H4 (cell line): ENCODE measurements at regions not wholly inside any gene's neighbourhood (a gene's known extent, or its start where the extent isn't known, plus 50 kb on each side); places are given as distances from the start of the nearest gene placed in this dataset.

Source experiments
- DNase-seq: peaks from one replicate; pipeline ENCODE4 v3.0.0-alpha.2; 2015; ENCODE audit warnings: low spot score

- DNase-seq = no peak
Measured at GRCh38 chr7:94231305-94231704, 163.4 kb upstream of the COL1A2 start.

DNA sequence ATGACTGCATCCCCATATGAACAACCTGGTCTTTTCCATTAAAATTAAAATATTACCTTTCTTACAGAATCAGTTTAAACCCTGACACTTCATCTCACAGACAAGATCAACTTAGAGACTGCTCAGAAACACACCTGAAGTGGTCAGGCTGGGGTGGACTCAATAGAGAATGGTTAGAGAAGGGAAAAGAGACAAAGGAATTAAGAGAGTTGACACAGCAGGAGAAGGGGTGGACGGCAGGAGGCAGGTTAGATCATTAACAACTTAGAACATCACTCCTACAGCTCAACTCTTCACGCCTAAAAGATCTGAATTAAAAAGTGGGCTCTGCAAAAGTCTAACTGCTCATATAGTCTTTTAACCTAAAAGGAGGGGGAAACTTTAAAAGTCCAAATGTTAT, 157.7 kb upstream of the COL1A2 start:
- no peak for DNase-seq

- no peak for DNase-seq
Measured at GRCh38 chr7:94237417-94237816, 157.3 kb upstream of the COL1A2 start.

DNA sequence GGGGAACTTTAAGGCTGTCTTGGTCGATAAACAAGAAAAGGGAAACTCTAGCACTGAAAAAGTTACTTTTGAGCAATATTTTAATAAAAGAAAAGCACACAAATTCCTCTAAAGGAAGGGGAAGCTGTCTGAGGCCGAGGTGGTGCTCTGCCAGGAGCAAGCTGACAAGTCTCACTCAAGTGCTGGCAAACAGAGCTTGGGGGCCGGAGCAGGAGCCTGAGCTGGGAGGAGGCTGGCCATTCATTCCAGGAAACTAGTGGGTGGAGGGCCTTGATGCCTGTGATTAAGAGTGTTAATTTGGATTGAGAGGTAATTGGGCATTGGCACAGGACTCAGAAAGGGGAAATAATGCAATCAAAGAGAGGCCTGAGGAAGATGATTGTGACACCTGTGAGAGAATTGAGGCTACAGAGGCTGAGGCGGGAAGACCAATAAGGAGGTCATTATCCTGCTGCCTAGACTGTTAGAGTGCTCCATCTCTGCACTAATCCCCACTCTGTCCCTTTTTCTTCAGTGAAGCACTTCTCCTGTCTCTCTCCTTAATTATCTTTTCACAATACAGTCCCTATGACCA, 154.9 kb upstream of the COL1A2 start:
- DNase-seq = no peak

DNA sequence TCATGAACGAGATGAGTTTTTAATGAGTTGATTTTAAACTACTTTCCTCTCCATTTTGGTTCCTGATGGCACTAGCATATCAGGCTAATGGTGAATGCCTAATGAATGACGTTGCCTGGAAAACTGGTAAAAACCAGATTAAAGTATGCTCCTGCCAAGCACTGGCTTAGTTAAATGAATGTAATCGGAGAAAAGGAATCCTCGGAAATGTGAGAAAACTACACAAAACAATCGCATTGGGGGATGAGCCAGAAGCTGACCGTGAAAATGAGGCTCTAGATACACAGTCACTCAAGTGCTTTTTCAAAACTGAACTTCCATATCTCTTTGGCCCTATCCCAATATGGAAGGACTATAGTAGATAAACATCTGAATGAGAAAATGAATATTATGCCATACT, 153.8 kb upstream of the COL1A2 start:
- DNase-seq = no peak

GRCh38 chr7:94241402-94241925, 153.2 kb upstream of the COL1A2 start:
- no peak for DNase-seq

DNA sequence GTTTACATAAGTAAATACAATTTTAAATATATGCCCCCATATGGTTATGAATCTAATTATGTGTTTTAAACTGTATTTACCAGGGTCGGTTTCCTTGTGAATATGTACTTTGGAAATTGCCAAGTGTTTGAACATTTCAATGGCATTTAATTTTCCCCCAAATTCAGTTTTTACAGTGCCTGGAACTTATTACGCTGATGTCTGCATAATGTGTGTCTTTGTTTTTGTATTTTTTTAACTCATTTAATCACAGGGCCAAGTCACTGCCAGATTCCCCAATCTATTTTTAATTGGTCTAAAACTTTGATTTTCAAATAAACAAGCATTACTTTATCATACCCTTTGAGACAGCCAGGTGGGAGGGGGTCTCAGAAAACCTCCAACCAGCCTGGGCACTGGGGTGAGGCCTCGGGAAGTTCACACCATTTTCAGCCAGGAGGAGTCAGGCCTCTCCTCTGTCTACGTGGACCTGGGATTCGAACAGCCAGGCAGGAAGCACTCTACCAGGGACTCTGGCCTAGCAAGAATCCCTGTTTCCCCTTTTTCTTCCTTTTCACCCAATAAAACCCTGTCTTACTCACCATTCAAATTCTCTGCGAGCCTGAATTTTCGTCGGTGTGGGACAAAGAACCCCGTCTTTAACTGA, 151.5 kb upstream of the COL1A2 start:
- DNase-seq = no peak

DNA sequence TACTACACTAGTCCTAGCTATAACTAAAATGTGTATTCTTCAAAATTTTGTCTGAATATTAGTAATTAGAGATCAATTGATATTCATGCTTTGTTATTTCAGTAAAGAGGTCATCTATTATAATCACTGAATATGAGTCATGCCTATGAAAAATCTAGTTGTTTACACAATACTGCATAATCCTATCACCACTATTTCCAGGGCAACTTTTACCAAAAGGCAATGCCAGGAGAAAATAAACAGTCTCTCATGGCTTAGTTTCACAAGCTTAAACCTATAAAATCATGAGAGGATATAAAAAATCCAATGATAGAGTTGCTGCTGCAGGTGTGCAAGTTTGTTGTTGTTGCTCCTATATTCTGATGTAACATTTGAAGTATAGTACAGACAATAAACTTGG, 149.9 kb upstream of the COL1A2 start:
- DNase-seq = no peak

- no peak for DNase-seq
Measured at GRCh38 chr7:94245500-94245899, 149.2 kb upstream of the COL1A2 start.

DNA sequence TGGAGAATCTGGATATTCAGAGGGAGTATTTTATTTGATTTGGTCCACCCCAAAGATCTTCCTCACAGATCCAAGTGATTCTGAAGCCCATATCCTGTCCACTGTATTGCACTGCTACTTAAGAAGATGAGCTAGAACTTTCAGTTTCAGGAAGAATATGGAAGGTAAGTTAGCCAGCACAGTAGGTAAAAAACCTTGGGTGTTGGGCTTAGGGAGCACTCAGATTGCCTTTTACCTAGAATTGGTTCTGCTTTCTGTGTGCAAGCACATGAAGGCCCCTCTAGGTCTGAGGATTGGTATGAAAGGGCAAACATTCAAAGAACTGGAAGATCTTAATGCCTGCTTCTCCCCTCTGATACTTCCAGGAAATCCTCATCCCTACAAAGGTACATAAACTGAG, 146.7 kb upstream of the COL1A2 start:
- no peak for DNase-seq

- no peak for DNase-seq
Measured at GRCh38 chr7:94249631-94250030, 145.1 kb upstream of the COL1A2 start.

- DNase-seq = no peak
Measured at GRCh38 chr7:94250124-94250523, 144.6 kb upstream of the COL1A2 start.

GRCh38 chr7:94250987-94251386, 143.7 kb upstream of the COL1A2 start:
- no peak for DNase-seq

DNA sequence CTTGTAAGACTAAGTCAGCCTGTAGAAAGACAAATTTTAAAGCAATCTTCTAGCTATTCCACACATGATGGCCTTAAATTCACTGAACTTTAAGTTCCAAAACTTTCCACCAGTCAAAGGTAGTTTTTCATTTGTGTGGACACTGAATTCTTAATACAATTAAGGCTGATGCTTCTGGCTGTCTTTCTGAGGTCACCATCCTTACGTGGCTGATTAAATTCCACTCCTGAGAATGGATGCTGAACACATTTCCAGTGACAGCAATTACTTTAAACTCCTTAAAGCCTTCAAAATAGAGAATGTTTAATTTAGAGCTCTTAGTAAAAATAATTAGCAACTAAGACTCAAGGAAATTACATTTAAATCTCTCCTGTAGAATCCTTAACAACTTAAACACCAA, 142.6 kb upstream of the COL1A2 start:
- DNase-seq = no peak

DNA sequence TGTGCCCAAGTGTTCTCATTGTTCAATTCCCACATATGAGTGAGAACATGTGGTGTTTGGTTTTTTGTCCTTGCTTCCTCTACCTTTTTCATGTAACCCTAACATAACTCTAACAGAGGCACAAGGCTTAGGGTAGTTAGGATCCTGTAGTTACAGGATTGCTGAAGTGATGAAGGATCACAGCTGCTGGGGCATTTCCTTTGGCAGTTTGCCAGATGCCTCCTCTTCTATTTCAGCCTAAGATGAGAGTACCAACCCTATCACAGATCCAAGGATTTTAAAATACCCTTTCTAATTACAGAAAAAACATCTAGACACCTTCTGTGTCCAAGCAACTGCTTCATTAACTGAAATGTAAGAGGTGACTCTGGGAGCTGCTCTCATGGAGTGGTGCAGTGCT, 141.7 kb upstream of the COL1A2 start:
- no peak for DNase-seq

DNA sequence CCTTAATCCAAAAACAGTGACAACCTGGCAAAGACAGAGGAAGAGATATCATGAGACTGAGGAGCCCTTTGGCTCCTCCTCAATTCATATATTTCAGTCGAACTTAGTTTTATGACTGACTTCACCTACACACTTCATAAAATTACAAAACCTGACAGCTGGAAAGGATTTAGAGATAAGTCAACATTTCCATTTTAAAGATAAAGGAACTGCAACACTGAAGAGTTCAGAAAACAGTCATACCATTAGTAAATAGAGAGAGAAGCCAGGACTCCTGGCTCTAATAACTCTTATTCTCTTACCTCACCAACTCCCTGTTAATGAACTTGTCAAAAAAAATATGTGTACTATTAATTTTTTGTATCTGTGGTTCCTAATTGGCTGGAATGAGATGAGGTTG, 141.0 kb upstream of the COL1A2 start:
- DNase-seq = no peak

GRCh38 chr7:94258418-94259300, 136.0 kb upstream of the COL1A2 start:
- no peak for DNase-seq

- no peak for DNase-seq
Measured at GRCh38 chr7:94261067-94261466, 133.6 kb upstream of the COL1A2 start.

DNA sequence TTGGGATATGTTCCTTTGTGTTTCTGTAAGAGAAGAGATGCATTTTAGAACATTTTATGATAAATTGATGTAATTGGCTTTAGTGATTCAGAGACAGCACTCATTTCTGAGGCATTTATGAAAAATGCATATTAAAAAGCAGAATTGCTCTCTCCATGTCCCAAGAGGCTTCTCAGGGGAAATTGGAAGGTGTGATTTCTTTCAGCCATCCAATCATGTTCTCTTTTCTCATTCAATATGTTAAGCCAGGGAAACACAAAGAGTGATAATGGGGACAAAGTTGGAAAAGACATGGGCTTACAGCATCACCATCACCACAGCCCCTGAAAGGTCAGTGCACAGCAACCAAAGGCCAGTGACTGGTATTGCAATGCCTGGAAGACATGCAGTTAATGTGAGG, 129.9 kb upstream of the COL1A2 start:
- no peak for DNase-seq

- DNase-seq = no peak
Measured at GRCh38 chr7:94265456-94265855, 129.2 kb upstream of the COL1A2 start.

- peak; percentile 47 for DNase-seq
Measured at GRCh38 chr7:94266238-94266644, 128.5 kb upstream of the COL1A2 start.

DNA sequence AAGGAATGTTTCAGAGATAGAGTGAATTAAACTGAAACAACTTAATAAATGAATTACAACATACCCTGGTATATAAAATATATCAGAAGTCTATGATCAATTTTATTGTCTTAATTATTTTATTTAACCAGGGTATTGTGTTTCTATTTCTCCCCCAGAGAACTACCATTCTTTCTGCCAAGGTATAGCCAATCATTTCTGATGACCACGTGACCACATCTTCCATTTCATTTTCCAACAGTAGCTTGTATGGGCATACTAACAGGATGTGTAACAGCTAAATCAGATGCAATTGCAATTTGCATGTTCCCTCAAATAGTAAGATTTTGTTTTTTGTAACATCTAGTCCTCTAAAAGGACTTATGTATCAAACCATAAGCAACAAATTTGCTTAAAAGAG, 123.9 kb upstream of the COL1A2 start:
- no peak for DNase-seq
